GM18517 (cell line): ENCODE measurements at regions not wholly inside any gene's neighbourhood (a gene's known extent, or its start where the extent isn't known, plus 50 kb on each side); places are given as distances from the start of the nearest gene placed in this dataset.

Experiments
- ATAC-seq: cut with Tn5 transposase; IDR thresholded peaks from one replicate; pipeline ENCODE4 v1.9.1; 2021; ENCODE audit warnings: mild to moderate bottlenecking, moderate library complexity; ENCODE audit not compliant: unreplicated experiment

GRCh38 chr2:71851094-71851750, 296.4 kb downstream of the CYP26B1 start:
- ATAC-seq: no peak

GRCh38 chr2:71850306-71850801, 297.3 kb downstream of the CYP26B1 start:
- no peak for ATAC-seq

- ATAC-seq: no peak
Measured at GRCh38 chr2:71849607-71850305, 297.9 kb downstream of the CYP26B1 start.

- no peak for ATAC-seq
Measured at GRCh38 chr2:71849111-71849510, 298.6 kb downstream of the CYP26B1 start.

GRCh38 chr2:71846669-71847291, 300.9 kb downstream of the CYP26B1 start:
- no peak for ATAC-seq

- ATAC-seq: no peak
Measured at GRCh38 chr2:71846072-71846471, 301.6 kb downstream of the CYP26B1 start.

- no peak for ATAC-seq
Measured at GRCh38 chr2:71844967-71845366, 302.7 kb downstream of the CYP26B1 start.

- no peak for ATAC-seq
Measured at GRCh38 chr2:71843391-71843850, 304.2 kb downstream of the CYP26B1 start.

- ATAC-seq: no peak
Measured at GRCh38 chr2:71842744-71843143, 304.9 kb downstream of the CYP26B1 start.

GRCh38 chr2:71839826-71840225, 307.8 kb downstream of the CYP26B1 start:
- ATAC-seq: no peak

- ATAC-seq: no peak
Measured at GRCh38 chr2:71834796-71835195, 312.9 kb downstream of the CYP26B1 start.

GRCh38 chr2:71833855-71834560, 313.7 kb downstream of the CYP26B1 start:
- ATAC-seq: no peak

GRCh38 chr2:71833272-71833671, 314.4 kb downstream of the CYP26B1 start:
- no peak for ATAC-seq

- no peak for ATAC-seq
Measured at GRCh38 chr2:71832844-71833243, 314.8 kb downstream of the CYP26B1 start.

- ATAC-seq: no peak
Measured at GRCh38 chr2:71832388-71832787, 315.3 kb downstream of the CYP26B1 start.

- ATAC-seq: no peak
Measured at GRCh38 chr2:71831193-71831577, 316.5 kb downstream of the CYP26B1 start.

- ATAC-seq: no peak
Measured at GRCh38 chr2:71830497-71831192, 317.0 kb downstream of the CYP26B1 start.

- ATAC-seq: no peak
Measured at GRCh38 chr2:71829008-71829407, 318.7 kb downstream of the CYP26B1 start.

- ATAC-seq: no peak
Measured at GRCh38 chr2:71827973-71828372, 319.7 kb downstream of the CYP26B1 start.

- ATAC-seq: no peak
Measured at GRCh38 chr2:71827524-71827901, 320.1 kb downstream of the CYP26B1 start.
